GM19395 (cell line): ENCODE measurements at regions not wholly inside any gene's neighbourhood (a gene's known extent, or its start where the extent isn't known, plus 50 kb on each side); places are given as distances from the start of the nearest gene placed in this dataset.
"Not testable (repeated sequence)": the region's sequence is repeated elsewhere in the genome, so short reads cannot be mapped to it uniquely, and the experiment has no call there.

Source experiments
- ATAC-seq: cut with Tn5 transposase; IDR thresholded peaks from one replicate; pipeline ENCODE4 v1.9.1; 2021; ENCODE audit warnings: mild to moderate bottlenecking, moderate library complexity; ENCODE audit not compliant: unreplicated experiment

- ATAC-seq = no peak
These were observed 979.0 kb downstream of the TMTC2 start for GRCh38 chr12:83665634-83666218.

- no peak for ATAC-seq
These were observed 977.9 kb downstream of the TMTC2 start for GRCh38 chr12:83664650-83665049.

- no peak for ATAC-seq
These were observed 974.1 kb downstream of the TMTC2 start for GRCh38 chr12:83660727-83661358.

- ATAC-seq = no peak
These were observed 972.6 kb downstream of the TMTC2 start for GRCh38 chr12:83659321-83659720.

GRCh38 chr12:83656004-83656403 is 969.3 kb downstream of the TMTC2 start:
- ATAC-seq = no peak

GRCh38 chr12:83642205-83642604 is 955.5 kb downstream of the TMTC2 start:
- ATAC-seq = no peak

- ATAC-seq = no peak
These were observed 955.1 kb downstream of the TMTC2 start for GRCh38 chr12:83641789-83642188.

- no peak for ATAC-seq
These were observed 948.1 kb downstream of the TMTC2 start for GRCh38 chr12:83634726-83635267.

- ATAC-seq = no peak
These were observed 943.8 kb downstream of the TMTC2 start for GRCh38 chr12:83630526-83630925.

- no peak for ATAC-seq
These were observed 943.2 kb downstream of the TMTC2 start for GRCh38 chr12:83629931-83630330.

GRCh38 chr12:83622205-83622604 is 935.5 kb downstream of the TMTC2 start:
- ATAC-seq = no peak

GRCh38 chr12:83619973-83620372 is 933.3 kb downstream of the TMTC2 start:
- no peak for ATAC-seq

- ATAC-seq = no peak
These were observed 928.4 kb downstream of the TMTC2 start for GRCh38 chr12:83615152-83615551.

- no peak for ATAC-seq
These were observed 926.9 kb downstream of the TMTC2 start for GRCh38 chr12:83613586-83614110.

GRCh38 chr12:83603106-83603505 is 916.4 kb downstream of the TMTC2 start:
- no peak for ATAC-seq

GRCh38 chr12:83575326-83575725 is 888.6 kb downstream of the TMTC2 start:
- ATAC-seq = no peak

- no peak for ATAC-seq
These were observed 887.4 kb downstream of the TMTC2 start for GRCh38 chr12:83574142-83574541.

GRCh38 chr12:83573671-83574070 is 887.0 kb downstream of the TMTC2 start:
- ATAC-seq = no peak

- ATAC-seq = no peak
These were observed 872.9 kb downstream of the TMTC2 start for GRCh38 chr12:83559650-83560049.

- not testable (repeated sequence) for ATAC-seq
These were observed 869.3 kb downstream of the TMTC2 start for GRCh38 chr12:83556040-83556439.

GRCh38 chr12:83541446-83541845 is 854.7 kb downstream of the TMTC2 start:
- ATAC-seq = no peak

GRCh38 chr12:83538361-83538965 is 851.8 kb downstream of the TMTC2 start:
- ATAC-seq = no peak
